ENCODE measurements at regions not wholly inside any gene's neighbourhood (a gene's known extent, or its start where the extent isn't known, plus 50 kb on each side); places are given as distances from the start of the nearest gene placed in this dataset.

GRCh38 chr13:67308004-67308772, 78.1 kb upstream of the PCDH9 start:
- TF ChIP-seq CTCF (IDR thresholded peaks at IDR 0.05), result no peak
- TF ChIP-seq POLR2A (IDR thresholded peaks at IDR 0.05), result no peak
